H9 (cell line): ENCODE measurements at regions not wholly inside any gene's neighbourhood (a gene's known extent, or its start where the extent isn't known, plus 50 kb on each side); places are given as distances from the start of the nearest gene placed in this dataset.

Experiments
- DNase-seq: peaks from one replicate; pipeline ENCODE4 v3.0.0-alpha.2; 2017
- H2AFZ ChIP-seq: one replicate; pipeline ENCODE4 v1.6.1; 2013; ENCODE audit warnings: mild to moderate bottlenecking, low read length, control low read depth, moderate library complexity
- H2AK5ac ChIP-seq: 2 replicates; pipeline ENCODE4 v1.6.1; 2013; ENCODE audit warnings: low read length, control low read depth, mixed read lengths; ENCODE audit not compliant: insufficient read length
- H2BK120ac ChIP-seq: one replicate; pipeline ENCODE4 v1.6.1; 2013; ENCODE audit warnings: low read depth, mild to moderate bottlenecking, low read length, control low read depth, inconsistent platforms; ENCODE audit not compliant: poor library complexity, severe bottlenecking
- H2BK12ac ChIP-seq: 2 replicates; pipeline ENCODE4 v1.6.1; 2013; ENCODE audit warnings: low read length, control low read depth, mixed read lengths, low read depth; ENCODE audit not compliant: insufficient read length
- H2BK15ac ChIP-seq: 2 replicates; pipeline ENCODE4 v1.6.1; 2013; ENCODE audit warnings: low read depth, low read length, control low read depth
- H2BK20ac ChIP-seq: one replicate; pipeline ENCODE4 v1.6.1; 2013; ENCODE audit warnings: low read depth, mild to moderate bottlenecking, low read length, control low read depth, inconsistent platforms; ENCODE audit not compliant: poor library complexity, severe bottlenecking
- H2BK5ac ChIP-seq: 2 replicates; pipeline ENCODE4 v1.6.1; 2013; ENCODE audit warnings: low read length, control low read depth, mixed read lengths; ENCODE audit not compliant: insufficient read length
- H3K14ac ChIP-seq: 2 replicates; pipeline ENCODE4 v1.6.1; 2013; ENCODE audit warnings: low read length, control low read depth; ENCODE audit not compliant: insufficient read depth
- H3K18ac ChIP-seq: 2 replicates; pipeline ENCODE4 v1.6.1; 2013; ENCODE audit warnings: low read depth, mild to moderate bottlenecking, mixed read lengths, low read length, control low read depth; ENCODE audit not compliant: insufficient read length
- H3K23ac ChIP-seq: 2 replicates; pipeline ENCODE4 v1.6.1; 2013; ENCODE audit warnings: low read length, control low read depth, mixed read lengths, low read depth; ENCODE audit not compliant: insufficient read length
- H3K23me2 ChIP-seq: 2 replicates; pipeline ENCODE4 v1.6.1; 2013; ENCODE audit warnings: low read depth, mild to moderate bottlenecking, mixed read lengths, low read length, control low read depth; ENCODE audit not compliant: insufficient read length, poor library complexity, severe bottlenecking
- H3K27ac ChIP-seq: 2 replicates; pipeline ENCODE4 v1.5.1; 2013; ENCODE audit warnings: low read length, control low read depth, mixed read lengths, low read depth; ENCODE audit not compliant: insufficient read length
- H3K27me3 ChIP-seq: 2 replicates; pipeline ENCODE4 v1.6.1; 2013; ENCODE audit warnings: low read length, control low read depth, inconsistent platforms; ENCODE audit not compliant: insufficient read depth
- H3K4ac ChIP-seq: 2 replicates; pipeline ENCODE4 v1.6.1; 2013; ENCODE audit warnings: low read depth, mild to moderate bottlenecking, control low read depth, inconsistent platforms, low read length, moderate library complexity
- H3K4me1 ChIP-seq: 2 replicates; pipeline ENCODE4 v1.6.1; 2013; ENCODE audit warnings: low read length, control low read depth, inconsistent platforms; ENCODE audit not compliant: insufficient read depth
- H3K4me2 ChIP-seq: 2 replicates; pipeline ENCODE4 v1.6.1; 2013; ENCODE audit warnings: low read length, control low read depth, mixed read lengths; ENCODE audit not compliant: insufficient read length, insufficient read depth
- H3K56ac ChIP-seq: 2 replicates; pipeline ENCODE4 v1.6.1; 2013; ENCODE audit warnings: low read depth, mild to moderate bottlenecking, mixed read lengths, low read length, control low read depth; ENCODE audit not compliant: insufficient read length
- H3K79me1 ChIP-seq: 2 replicates; pipeline ENCODE4 v1.6.1; 2013; ENCODE audit warnings: low read depth, mild to moderate bottlenecking, moderate library complexity, low read length, control low read depth, inconsistent platforms; ENCODE audit not compliant: insufficient read depth, poor library complexity, severe bottlenecking
- H3K79me2 ChIP-seq: 2 replicates; pipeline ENCODE4 v1.6.1; 2013; ENCODE audit warnings: low read length, control low read depth, inconsistent platforms; ENCODE audit not compliant: insufficient read depth
- H3K9ac ChIP-seq: 2 replicates; pipeline ENCODE4 v1.6.1; 2013; ENCODE audit warnings: low read length, control low read depth, mixed read lengths; ENCODE audit not compliant: insufficient read length; ENCODE audit errors: extremely low read depth
- H3K9me3 ChIP-seq: one replicate; pipeline ENCODE4 v1.6.1; 2013; ENCODE audit warnings: low read depth, low read length, inconsistent platforms; ENCODE audit not compliant: control insufficient read depth
- H3T11ph ChIP-seq: one replicate; pipeline ENCODE4 v1.6.1; 2013; ENCODE audit warnings: mild to moderate bottlenecking, low read length, control low read depth, inconsistent platforms
- H4K20me1 ChIP-seq: one replicate; pipeline ENCODE4 v1.6.1; 2013; ENCODE audit not compliant: control insufficient read depth, insufficient read length, insufficient read depth
- H4K5ac ChIP-seq: 2 replicates; pipeline ENCODE4 v1.6.1; 2013; ENCODE audit warnings: low read depth, mild to moderate bottlenecking, mixed read lengths, low read length, control low read depth; ENCODE audit not compliant: insufficient read length
- H4K8ac ChIP-seq: replicated peaks from 2 replicates; pipeline ENCODE4 v1.6.1; 2013; ENCODE audit warnings: low read length, control low read depth, mixed read lengths, low read depth; ENCODE audit not compliant: insufficient read length
- H4K91ac ChIP-seq: 2 replicates; pipeline ENCODE4 v1.6.1; 2013; ENCODE audit warnings: low read depth, mild to moderate bottlenecking, moderate library complexity, mixed read lengths, low read length, control low read depth; ENCODE audit not compliant: insufficient read length
- H3K27ac Mint-ChIP-seq, 3 experiments: 2 replicates in 2 of 3; 3 replicates in 1 of 3; pipeline ENCODE4 v1.8.0; 2020 to 2021; ENCODE audit warnings: mixed read lengths in 3 of 3, mild to moderate bottlenecking in 1 of 3, moderate library complexity in 1 of 3
- H3K27me3 Mint-ChIP-seq: 2 replicates; pipeline ENCODE4 v1.8.0; 2021; ENCODE audit warnings: low read depth, mild to moderate bottlenecking, moderate library complexity, mixed read lengths
- H3K36me3 Mint-ChIP-seq, 3 experiments: 2 replicates in 2 of 3; 3 replicates in 1 of 3; pipeline ENCODE4 v1.8.0; 2020 to 2021; ENCODE audit warnings: low read depth in 3 of 3, mixed read lengths in 3 of 3; ENCODE audit not compliant: insufficient read depth in 1 of 3
- H3K4me1 Mint-ChIP-seq, 2 experiments: 2 replicates each; pipeline ENCODE4 v1.8.0; 2020; ENCODE audit warnings: mixed read lengths in 2 of 2
- H3K4me3 Mint-ChIP-seq, 2 experiments: 2 replicates in 1 of 2; 3 replicates in 1 of 2; pipeline ENCODE4 v1.8.0; 2020 to 2021; ENCODE audit warnings: mild to moderate bottlenecking in 2 of 2, mixed read lengths in 2 of 2, moderate library complexity in 1 of 2
- H3K9me3 Mint-ChIP-seq, 2 experiments: 2 replicates in 1 of 2; 3 replicates in 1 of 2; pipeline ENCODE4 v1.8.0; 2020; ENCODE audit warnings: mild to moderate bottlenecking in 2 of 2, mixed read lengths in 2 of 2, moderate library complexity in 1 of 2
- TF ChIP-seq, protein P1 (sequence below): fragments of 200-600 bp; sonication (generic); conservative IDR thresholded peaks from 3 replicates; pipeline ENCODE4 v1.8.0; 2021; ENCODE audit warnings: antibody characterized with exemption, mild to moderate bottlenecking

GRCh38 chr18:37754141-37754540 lies 188.5 kb upstream of the CELF4 start:
- no peak overlapping the region for H3K4me2 ChIP-seq
- H3K9me3 Mint-ChIP-seq, result no peaks in the 10 kb centered on the region; a peak in 1 of 5 replicates
- 0 out of 2 replicates have a peak, but pooled peaks cover 5% of the 10 kb centered on the region for H3K27me3 Mint-ChIP-seq
- no peaks in the 10 kb centered on the region for H3K79me2 ChIP-seq
- TF ChIP-seq, protein P1, sequence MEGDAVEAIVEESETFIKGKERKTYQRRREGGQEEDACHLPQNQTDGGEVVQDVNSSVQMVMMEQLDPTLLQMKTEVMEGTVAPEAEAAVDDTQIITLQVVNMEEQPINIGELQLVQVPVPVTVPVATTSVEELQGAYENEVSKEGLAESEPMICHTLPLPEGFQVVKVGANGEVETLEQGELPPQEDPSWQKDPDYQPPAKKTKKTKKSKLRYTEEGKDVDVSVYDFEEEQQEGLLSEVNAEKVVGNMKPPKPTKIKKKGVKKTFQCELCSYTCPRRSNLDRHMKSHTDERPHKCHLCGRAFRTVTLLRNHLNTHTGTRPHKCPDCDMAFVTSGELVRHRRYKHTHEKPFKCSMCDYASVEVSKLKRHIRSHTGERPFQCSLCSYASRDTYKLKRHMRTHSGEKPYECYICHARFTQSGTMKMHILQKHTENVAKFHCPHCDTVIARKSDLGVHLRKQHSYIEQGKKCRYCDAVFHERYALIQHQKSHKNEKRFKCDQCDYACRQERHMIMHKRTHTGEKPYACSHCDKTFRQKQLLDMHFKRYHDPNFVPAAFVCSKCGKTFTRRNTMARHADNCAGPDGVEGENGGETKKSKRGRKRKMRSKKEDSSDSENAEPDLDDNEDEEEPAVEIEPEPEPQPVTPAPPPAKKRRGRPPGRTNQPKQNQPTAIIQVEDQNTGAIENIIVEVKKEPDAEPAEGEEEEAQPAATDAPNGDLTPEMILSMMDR, result no peak
- no peaks in the 10 kb centered on the region for H3K79me1 ChIP-seq
- H3K9me3 ChIP-seq, result no peaks in the 10 kb centered on the region
- H2BK15ac ChIP-seq, result no peak overlapping the region
- no peak overlapping the region for H3K4me3 Mint-ChIP-seq
- no peak overlapping the region for H3K56ac ChIP-seq
- no peak overlapping the region for H2AK5ac ChIP-seq
- H3K23ac ChIP-seq, result no peak overlapping the region
- H4K8ac ChIP-seq, result no peak overlapping the region
- H2BK120ac ChIP-seq, result no peak overlapping the region
- no peak overlapping the region for H3K9ac ChIP-seq
- H4K20me1 ChIP-seq, result no peaks in the 10 kb centered on the region
- no peak overlapping the region for H3K18ac ChIP-seq
- H2BK12ac ChIP-seq, result no peak overlapping the region
- no peak overlapping the region for H2BK5ac ChIP-seq
- H3K4me1 Mint-ChIP-seq, result peaks cover 10 to 11% of the 10 kb centered on the region in 2 experiments
- no peak overlapping the region for H2AFZ ChIP-seq
- DNase-seq, result no peak
- no peak overlapping the region for H3K4ac ChIP-seq
- H3K36me3 Mint-ChIP-seq, result no peaks in the 10 kb centered on the region
- H3K4me1 ChIP-seq, result no peaks in the 10 kb centered on the region
- no peak overlapping the region for H2BK20ac ChIP-seq
- no peak overlapping the region for H3K27ac ChIP-seq
- no peak overlapping the region for H4K5ac ChIP-seq
- no peak overlapping the region for H3T11ph ChIP-seq
- no peaks in the 10 kb centered on the region for H3K27me3 ChIP-seq
- H4K91ac ChIP-seq, result no peak overlapping the region
- H3K23me2 ChIP-seq, result no peaks in the 10 kb centered on the region
- no peak overlapping the region for H3K27ac Mint-ChIP-seq
- H3K14ac ChIP-seq, result no peak overlapping the region
